ENCODE measurements at regions not wholly inside any gene's neighbourhood (a gene's known extent, or its start where the extent isn't known, plus 50 kb on each side); places are given as distances from the start of the nearest gene placed in this dataset.

DNA sequence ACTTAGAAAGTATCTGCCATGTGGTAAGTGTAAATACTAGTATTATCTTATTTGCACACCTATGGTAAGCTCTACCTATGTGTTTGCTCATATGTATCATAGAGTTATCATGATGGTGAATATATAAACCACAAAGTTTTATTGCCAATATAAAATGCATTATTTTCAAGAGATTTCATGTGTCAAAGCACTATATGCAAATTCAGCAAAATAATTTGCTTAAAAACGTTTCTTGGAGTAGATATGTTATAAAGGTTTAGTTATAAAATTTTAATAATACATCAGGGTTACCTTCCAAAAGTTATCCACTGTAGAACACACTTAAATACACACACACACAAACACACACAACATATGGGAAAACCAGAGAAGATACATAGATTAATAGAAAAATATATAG is 1431.7 kb upstream of the C9orf72 start:
- Histone ChIP-seq H3K79me2 (ENCODE audit: insufficient read depth, low read length) (no peaks in the 10 kb centered on the region), H3K9me3 (ENCODE audit: control insufficient read depth in 1 of 2, insufficient read depth in 1 of 2, low read depth in 1 of 2, low read length in 2 of 2) (peaks cover 0 to 3% of the 10 kb centered on the region in 2 experiments; a peak in 1 of 4 replicates), H3K9ac (ENCODE audit: low read length) (no peak overlapping the region), H3K4me3 (replicated peaks in 1 of 2; ENCODE audit: low read depth in 1 of 2, low read length in 2 of 2) (no peak overlapping the region), H2AFZ (ENCODE audit: low read depth, low read length, poor library complexity, severe bottlenecking) (no peak overlapping the region), H3K4me2 (ENCODE audit: low read length) (no peak overlapping the region), H4K20me1 (ENCODE audit: insufficient read depth) (no peaks in the 10 kb centered on the region), H3K4me1 (ENCODE audit: control insufficient read depth in 1 of 2, insufficient read depth in 2 of 2, low read length in 2 of 2) (no peaks in the 10 kb centered on the region), H3K36me3 (ENCODE audit: control insufficient read depth in 1 of 2, insufficient read depth in 2 of 2, low read length in 2 of 2) (no peaks in the 10 kb centered on the region), H3K27ac (ENCODE audit: low read depth, low read length) (no peak overlapping the region), H3K9me2 (ENCODE audit: insufficient read depth) (no peaks in the 10 kb centered on the region), H3K27me3 (ENCODE audit: insufficient read depth, low read length) (no peaks in the 10 kb centered on the region)
- TF ChIP-seq, protein P1, sequence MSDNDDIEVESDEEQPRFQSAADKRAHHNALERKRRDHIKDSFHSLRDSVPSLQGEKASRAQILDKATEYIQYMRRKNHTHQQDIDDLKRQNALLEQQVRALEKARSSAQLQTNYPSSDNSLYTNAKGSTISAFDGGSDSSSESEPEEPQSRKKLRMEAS (IDR thresholded peaks at IDR 0.05), result no peak
- no peak for TF ChIP-seq POLR2AphosphoS5 (IDR thresholded peaks at IDR 0.05; ENCODE audit: low read depth, low read length)
- TF ChIP-seq, protein P2, sequence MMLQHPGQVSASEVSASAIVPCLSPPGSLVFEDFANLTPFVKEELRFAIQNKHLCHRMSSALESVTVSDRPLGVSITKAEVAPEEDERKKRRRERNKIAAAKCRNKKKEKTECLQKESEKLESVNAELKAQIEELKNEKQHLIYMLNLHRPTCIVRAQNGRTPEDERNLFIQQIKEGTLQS (IDR thresholded peaks at IDR 0.05), result no peak
- TF ChIP-seq ZNF274 (IDR thresholded peaks at IDR 0.05; ENCODE audit: low read depth, low read length), result no peak
- no peak for TF ChIP-seq SIN3A (IDR thresholded peaks at IDR 0.05; ENCODE audit: low read depth)
- no peak for TF ChIP-seq ELF1 (IDR thresholded peaks at IDR 0.05; ENCODE audit: borderline replicate concordance, low read depth)
- TF ChIP-seq, protein P3, sequence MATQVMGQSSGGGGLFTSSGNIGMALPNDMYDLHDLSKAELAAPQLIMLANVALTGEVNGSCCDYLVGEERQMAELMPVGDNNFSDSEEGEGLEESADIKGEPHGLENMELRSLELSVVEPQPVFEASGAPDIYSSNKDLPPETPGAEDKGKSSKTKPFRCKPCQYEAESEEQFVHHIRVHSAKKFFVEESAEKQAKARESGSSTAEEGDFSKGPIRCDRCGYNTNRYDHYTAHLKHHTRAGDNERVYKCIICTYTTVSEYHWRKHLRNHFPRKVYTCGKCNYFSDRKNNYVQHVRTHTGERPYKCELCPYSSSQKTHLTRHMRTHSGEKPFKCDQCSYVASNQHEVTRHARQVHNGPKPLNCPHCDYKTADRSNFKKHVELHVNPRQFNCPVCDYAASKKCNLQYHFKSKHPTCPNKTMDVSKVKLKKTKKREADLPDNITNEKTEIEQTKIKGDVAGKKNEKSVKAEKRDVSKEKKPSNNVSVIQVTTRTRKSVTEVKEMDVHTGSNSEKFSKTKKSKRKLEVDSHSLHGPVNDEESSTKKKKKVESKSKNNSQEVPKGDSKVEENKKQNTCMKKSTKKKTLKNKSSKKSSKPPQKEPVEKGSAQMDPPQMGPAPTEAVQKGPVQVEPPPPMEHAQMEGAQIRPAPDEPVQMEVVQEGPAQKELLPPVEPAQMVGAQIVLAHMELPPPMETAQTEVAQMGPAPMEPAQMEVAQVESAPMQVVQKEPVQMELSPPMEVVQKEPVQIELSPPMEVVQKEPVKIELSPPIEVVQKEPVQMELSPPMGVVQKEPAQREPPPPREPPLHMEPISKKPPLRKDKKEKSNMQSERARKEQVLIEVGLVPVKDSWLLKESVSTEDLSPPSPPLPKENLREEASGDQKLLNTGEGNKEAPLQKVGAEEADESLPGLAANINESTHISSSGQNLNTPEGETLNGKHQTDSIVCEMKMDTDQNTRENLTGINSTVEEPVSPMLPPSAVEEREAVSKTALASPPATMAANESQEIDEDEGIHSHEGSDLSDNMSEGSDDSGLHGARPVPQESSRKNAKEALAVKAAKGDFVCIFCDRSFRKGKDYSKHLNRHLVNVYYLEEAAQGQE (IDR thresholded peaks at IDR 0.05; ENCODE audit: low read depth), result no peak
- TF ChIP-seq TCF7L2 (IDR thresholded peaks at IDR 0.05; ENCODE audit: borderline replicate concordance, extremely low read depth, insufficient read depth, insufficient read length), result no peak
- no peak for TF ChIP-seq JUND (IDR thresholded peaks at IDR 0.05)
- TF ChIP-seq EZH2phosphoT487 (IDR thresholded peaks at IDR 0.05; ENCODE audit: borderline replicate concordance), result no peak
- TF ChIP-seq FOSL1 (IDR thresholded peaks at IDR 0.05; ENCODE audit: low read depth), result no peak
- TF ChIP-seq YY1 (IDR thresholded peaks at IDR 0.05; ENCODE audit: extremely low read depth, insufficient replicate concordance, low read depth, low read length), result no peak
- no peak for TF ChIP-seq POLR2A (IDR thresholded peaks at IDR 0.05; ENCODE audit: borderline replicate concordance, extremely low read depth, insufficient read depth, insufficient read length)
- TF ChIP-seq EGR1 (IDR thresholded peaks at IDR 0.05; ENCODE audit: low read depth), result no peak
- TF ChIP-seq SRF (IDR thresholded peaks at IDR 0.05; ENCODE audit: low read depth), result no peak
- TF ChIP-seq, protein P4, sequence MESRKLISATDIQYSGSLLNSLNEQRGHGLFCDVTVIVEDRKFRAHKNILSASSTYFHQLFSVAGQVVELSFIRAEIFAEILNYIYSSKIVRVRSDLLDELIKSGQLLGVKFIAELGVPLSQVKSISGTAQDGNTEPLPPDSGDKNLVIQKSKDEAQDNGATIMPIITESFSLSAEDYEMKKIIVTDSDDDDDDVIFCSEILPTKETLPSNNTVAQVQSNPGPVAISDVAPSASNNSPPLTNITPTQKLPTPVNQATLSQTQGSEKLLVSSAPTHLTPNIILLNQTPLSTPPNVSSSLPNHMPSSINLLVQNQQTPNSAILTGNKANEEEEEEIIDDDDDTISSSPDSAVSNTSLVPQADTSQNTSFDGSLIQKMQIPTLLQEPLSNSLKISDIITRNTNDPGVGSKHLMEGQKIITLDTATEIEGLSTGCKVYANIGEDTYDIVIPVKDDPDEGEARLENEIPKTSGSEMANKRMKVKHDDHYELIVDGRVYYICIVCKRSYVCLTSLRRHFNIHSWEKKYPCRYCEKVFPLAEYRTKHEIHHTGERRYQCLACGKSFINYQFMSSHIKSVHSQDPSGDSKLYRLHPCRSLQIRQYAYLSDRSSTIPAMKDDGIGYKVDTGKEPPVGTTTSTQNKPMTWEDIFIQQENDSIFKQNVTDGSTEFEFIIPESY (IDR thresholded peaks at IDR 0.05; ENCODE audit: extremely low read depth, insufficient replicate concordance, low read length), result no peak
- no peak for TF ChIP-seq CBX3 (IDR thresholded peaks at IDR 0.05; ENCODE audit: low read depth)
- no peak for TF ChIP-seq EZH2 (IDR thresholded peaks at IDR 0.05)
- TF ChIP-seq, protein P5, sequence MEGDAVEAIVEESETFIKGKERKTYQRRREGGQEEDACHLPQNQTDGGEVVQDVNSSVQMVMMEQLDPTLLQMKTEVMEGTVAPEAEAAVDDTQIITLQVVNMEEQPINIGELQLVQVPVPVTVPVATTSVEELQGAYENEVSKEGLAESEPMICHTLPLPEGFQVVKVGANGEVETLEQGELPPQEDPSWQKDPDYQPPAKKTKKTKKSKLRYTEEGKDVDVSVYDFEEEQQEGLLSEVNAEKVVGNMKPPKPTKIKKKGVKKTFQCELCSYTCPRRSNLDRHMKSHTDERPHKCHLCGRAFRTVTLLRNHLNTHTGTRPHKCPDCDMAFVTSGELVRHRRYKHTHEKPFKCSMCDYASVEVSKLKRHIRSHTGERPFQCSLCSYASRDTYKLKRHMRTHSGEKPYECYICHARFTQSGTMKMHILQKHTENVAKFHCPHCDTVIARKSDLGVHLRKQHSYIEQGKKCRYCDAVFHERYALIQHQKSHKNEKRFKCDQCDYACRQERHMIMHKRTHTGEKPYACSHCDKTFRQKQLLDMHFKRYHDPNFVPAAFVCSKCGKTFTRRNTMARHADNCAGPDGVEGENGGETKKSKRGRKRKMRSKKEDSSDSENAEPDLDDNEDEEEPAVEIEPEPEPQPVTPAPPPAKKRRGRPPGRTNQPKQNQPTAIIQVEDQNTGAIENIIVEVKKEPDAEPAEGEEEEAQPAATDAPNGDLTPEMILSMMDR (IDR thresholded peaks at IDR 0.05 in 2 of 3, conservative IDR thresholded peaks at IDR 0.05 in 1 of 3; ENCODE audit: borderline replicate concordance in 1 of 3, insufficient read depth in 1 of 3, low read depth in 2 of 3, low read length in 2 of 3), result no peak
- no peak for TF ChIP-seq RAD21 (IDR thresholded peaks at IDR 0.05; ENCODE audit: low read depth)
- intact Hi-C loops (cut with micrococcal nuclease), result no loop called here
- ChIA-PET RAD21 (ENCODE audit: low non-redundant PET in 1 of 2, low total read pairs in 2 of 2, uncharacterized antibody in 2 of 2, unreplicated experiment in 2 of 2) (no interaction called here), POLR2A (no interaction called here), CTCF (no interaction called here)
- BruUV-seq (replicated peaks), result no TSS peak
- ATAC-seq, result no peak
- DNase-seq (ENCODE audit: low read depth, low spot score), result no peak
